ENCODE measurements at regions not wholly inside any gene's neighbourhood (a gene's known extent, or its start where the extent isn't known, plus 50 kb on each side); places are given as distances from the start of the nearest gene placed in this dataset.

- POLR2A ChIA-PET, result no interaction called here
- Histone ChIP-seq H3K27ac (ENCODE audit: low read depth, low read length) (no peak overlapping the region), H3K4me3 (ENCODE audit: low read depth, low read length) (no peak overlapping the region), H3K27me3 (ENCODE audit: control insufficient read depth, insufficient read depth, low read length) (no peaks in the 10 kb centered on the region), H3K9me3 (ENCODE audit: control insufficient read depth, insufficient read depth, low read length) (peaks cover 61% of the 10 kb centered on the region)
- TF ChIP-seq CTCF (IDR thresholded peaks at IDR 0.05; ENCODE audit: low read depth, low read length), result no peak
- CTCF ChIA-PET, result no interaction called here
- no peak for DNase-seq (ENCODE audit: low read depth, low spot score)
Observed at GRCh38 chr11:70614034-70614681, 215.8 kb downstream of the CTTN start.

GRCh38 chr11:70615036-70615875 is 216.9 kb downstream of the CTTN start:
- Histone ChIP-seq H3K9me3 (ENCODE audit: control insufficient read depth, insufficient read depth, low read length) (peaks cover 69% of the 10 kb centered on the region), H3K4me3 (ENCODE audit: low read depth, low read length) (no peak overlapping the region), H3K27me3 (ENCODE audit: control insufficient read depth, insufficient read depth, low read length) (no peaks in the 10 kb centered on the region), H3K27ac (ENCODE audit: low read depth, low read length) (no peak overlapping the region)
- TF ChIP-seq CTCF (IDR thresholded peaks at IDR 0.05; ENCODE audit: low read depth, low read length), result no peak
- CTCF ChIA-PET, result no interaction called here
- DNase-seq (ENCODE audit: low read depth, low spot score), result no peak
- POLR2A ChIA-PET, result no interaction called here

GRCh38 chr11:70616317-70616716 is 218.0 kb downstream of the CTTN start:
- Histone ChIP-seq H3K9me3 (ENCODE audit: control insufficient read depth, insufficient read depth, low read length) (peaks cover 78% of the 10 kb centered on the region), H3K27ac (ENCODE audit: low read depth, low read length) (no peak overlapping the region), H3K27me3 (ENCODE audit: control insufficient read depth, insufficient read depth, low read length) (no peaks in the 10 kb centered on the region), H3K4me3 (ENCODE audit: low read depth, low read length) (no peak overlapping the region)
- TF ChIP-seq CTCF (IDR thresholded peaks at IDR 0.05; ENCODE audit: low read depth, low read length), result no peak
- ChIA-PET POLR2A (no interaction called here), CTCF (no interaction called here)
- DNase-seq (ENCODE audit: low read depth, low spot score), result no peak

GRCh38 chr11:70616938-70617654 is 218.8 kb downstream of the CTTN start:
- TF ChIP-seq CTCF (IDR thresholded peaks at IDR 0.05; ENCODE audit: low read depth, low read length), result no peak
- DNase-seq (ENCODE audit: low read depth, low spot score), result no peak
- Histone ChIP-seq H3K4me3 (ENCODE audit: low read depth, low read length) (no peak overlapping the region), H3K9me3 (ENCODE audit: control insufficient read depth, insufficient read depth, low read length) (peaks cover 85% of the 10 kb centered on the region), H3K27me3 (ENCODE audit: control insufficient read depth, insufficient read depth, low read length) (no peaks in the 10 kb centered on the region), H3K27ac (ENCODE audit: low read depth, low read length) (no peak overlapping the region)
- ChIA-PET POLR2A (no interaction called here), CTCF (interaction anchor here (0.5 kb wide), 1 partner anchor 1783 kb away, joined by 3 read pairs; no protein-coding TSS in a partner anchor)

Data from AG04450 (cell line).